ENCODE measurements at regions not wholly inside any gene's neighbourhood (a gene's known extent, or its start where the extent isn't known, plus 50 kb on each side); places are given as distances from the start of the nearest gene placed in this dataset.

GRCh38 chr13:61778531-61778930, 362.9 kb upstream of the PCDH20 start:
- TF ChIP-seq CTCF (IDR thresholded peaks at IDR 0.05): no peak
- no peak for TF ChIP-seq POLR2A (IDR thresholded peaks at IDR 0.05)
